Activated T-cell treated with anti-CD3 and anti-CD28 coated beads, Interleukin-2, amount 50 U/mL, for 48 hours (primary cell): ENCODE measurements at regions not wholly inside any gene's neighbourhood (a gene's known extent, or its start where the extent isn't known, plus 50 kb on each side); places are given as distances from the start of the nearest gene placed in this dataset.

Experiments
- DNase-seq, 2 experiments: peaks; one replicate each; pipeline ENCODE4 v3.0.0-alpha.2; 2020

- DNase-seq, result no peak
Measured at GRCh38 chr9:80020530-80020929, 448.8 kb downstream of the TLE4 start.

GRCh38 chr9:80020056-80020455 is 448.3 kb downstream of the TLE4 start:
- DNase-seq, result no peak

- DNase-seq, result no peak
Measured at GRCh38 chr9:80013891-80014290, 442.1 kb downstream of the TLE4 start.

- DNase-seq, result no peak
Measured at GRCh38 chr9:80012557-80013330, 441.0 kb downstream of the TLE4 start.

- no peak for DNase-seq
Measured at GRCh38 chr9:80009204-80009603, 437.4 kb downstream of the TLE4 start.

- DNase-seq, result no peak
Measured at GRCh38 chr9:80004714-80005113, 432.9 kb downstream of the TLE4 start.

GRCh38 chr9:79990536-79990935 is 418.8 kb downstream of the TLE4 start:
- DNase-seq, result no peak

- DNase-seq, result no peak
Measured at GRCh38 chr9:79989079-79989478, 417.3 kb downstream of the TLE4 start.

GRCh38 chr9:79988126-79988525 is 416.4 kb downstream of the TLE4 start:
- DNase-seq, result no peak

GRCh38 chr9:79986437-79986836 is 414.7 kb downstream of the TLE4 start:
- DNase-seq, result no peak

- no peak for DNase-seq
Measured at GRCh38 chr9:79985772-79986171, 414.0 kb downstream of the TLE4 start.

GRCh38 chr9:79985264-79985663 is 413.5 kb downstream of the TLE4 start:
- no peak for DNase-seq

GRCh38 chr9:79984429-79985067 is 412.8 kb downstream of the TLE4 start:
- DNase-seq, result no peak

GRCh38 chr9:79980432-79980831 is 408.7 kb downstream of the TLE4 start:
- DNase-seq, result no peak

- DNase-seq, result no peak
Measured at GRCh38 chr9:79977510-79978197, 405.9 kb downstream of the TLE4 start.

- no peak for DNase-seq
Measured at GRCh38 chr9:79977074-79977435, 405.3 kb downstream of the TLE4 start.

GRCh38 chr9:79976257-79977073 is 404.7 kb downstream of the TLE4 start:
- no peak for DNase-seq

GRCh38 chr9:79975621-79976256 is 404.0 kb downstream of the TLE4 start:
- no peak for DNase-seq

GRCh38 chr9:79974806-79975422 is 403.1 kb downstream of the TLE4 start:
- no peak for DNase-seq

GRCh38 chr9:79973627-79974026 is 401.9 kb downstream of the TLE4 start:
- no peak for DNase-seq

GRCh38 chr9:79970146-79970425 is 398.3 kb downstream of the TLE4 start:
- DNase-seq, result no peak

GRCh38 chr9:79969393-79970145 is 397.8 kb downstream of the TLE4 start:
- no peak for DNase-seq
